HEK293 (cell line): ENCODE measurements at regions not wholly inside any gene's neighbourhood (a gene's known extent, or its start where the extent isn't known, plus 50 kb on each side); places are given as distances from the start of the nearest gene placed in this dataset.

ENCODE experiments used
- HOXA7 ChIP-seq: sonication (generic); formaldehyde crosslinking; IDR thresholded peaks from 2 replicates; pipeline ENCODE4 v1.8.1; 2022; ENCODE audit warnings: missing genetic modification reagents, borderline replicate concordance
- ZFP69B ChIP-seq: fragments of 450-650 bp; formaldehyde crosslinking; IDR thresholded peaks from 2 replicates; pipeline ENCODE4 v1.5.1; 2016; ENCODE audit warnings: missing biosample characterization, missing genetic modification characterization
- ZNF157 ChIP-seq: fragments of 450-650 bp; formaldehyde crosslinking; IDR thresholded peaks from 2 replicates; pipeline ENCODE4 v1.5.1; 2016; ENCODE audit warnings: missing biosample characterization, missing genetic modification characterization
- ZNF621 ChIP-seq: fragments of 450-650 bp; formaldehyde crosslinking; IDR thresholded peaks from 2 replicates; pipeline ENCODE4 v1.5.1; 2017; ENCODE audit warnings: missing biosample characterization, missing genetic modification characterization
- ZNF664 ChIP-seq: fragments of 450-650 bp; formaldehyde crosslinking; IDR thresholded peaks from 2 replicates; pipeline ENCODE4 v1.5.1; 2016; ENCODE audit warnings: missing biosample characterization, missing genetic modification characterization
- ZNF830 ChIP-seq: fragments of 450-650 bp; IDR thresholded peaks from 2 replicates; pipeline ENCODE4 v1.5.0; 2018; ENCODE audit warnings: missing biosample characterization, missing genetic modification characterization, low read depth, mild to moderate bottlenecking, moderate library complexity
- TF ChIP-seq, protein P1 (sequence below): fragments of 450-650 bp; formaldehyde crosslinking; IDR thresholded peaks from 2 replicates; pipeline ENCODE4 v1.5.1; 2017; ENCODE audit warnings: missing biosample characterization, missing genetic modification characterization
- TF ChIP-seq, protein P2 (sequence below): fragments of 450-650 bp; formaldehyde crosslinking; IDR thresholded peaks from 2 replicates; pipeline ENCODE4 v1.5.1; 2016; ENCODE audit warnings: missing biosample characterization, missing genetic modification characterization
- TF ChIP-seq, protein P3 (sequence below): fragments of 450-650 bp; formaldehyde crosslinking; IDR thresholded peaks from 2 replicates; pipeline ENCODE4 v1.5.1; 2016; ENCODE audit warnings: missing biosample characterization, missing genetic modification characterization
- TF ChIP-seq, protein P4 (sequence below): fragments of 450-650 bp; formaldehyde crosslinking; IDR thresholded peaks from 2 replicates; pipeline ENCODE4 v1.5.1; 2016; ENCODE audit warnings: missing biosample characterization, missing genetic modification characterization
- TF ChIP-seq, protein P5 (sequence below): fragments of 450-650 bp; formaldehyde crosslinking; IDR thresholded peaks from 2 replicates; pipeline ENCODE4 v1.5.1; 2016; ENCODE audit warnings: missing biosample characterization, missing genetic modification characterization, low read depth

DNA sequence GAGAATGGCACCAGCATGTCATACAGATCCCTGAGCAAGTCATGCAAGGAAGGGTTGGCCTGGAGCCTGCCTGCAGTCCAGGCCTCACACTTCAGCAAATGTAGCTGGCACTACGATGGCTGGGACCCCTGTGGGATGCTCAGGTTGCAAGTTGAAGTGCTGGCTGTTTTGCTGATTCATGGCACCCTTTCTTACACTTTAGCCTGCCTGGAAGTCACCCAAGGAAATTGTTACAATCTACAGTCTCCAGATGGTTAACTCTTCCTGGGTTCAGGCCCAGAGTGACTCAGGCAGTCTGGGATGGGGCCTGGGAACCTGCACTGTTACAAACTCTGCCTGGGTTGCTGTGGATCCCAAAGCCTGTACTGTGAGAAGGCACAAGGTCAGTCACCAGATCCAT is 91.0 kb upstream of the SLC6A11 start:
- TF ChIP-seq, protein P1, sequence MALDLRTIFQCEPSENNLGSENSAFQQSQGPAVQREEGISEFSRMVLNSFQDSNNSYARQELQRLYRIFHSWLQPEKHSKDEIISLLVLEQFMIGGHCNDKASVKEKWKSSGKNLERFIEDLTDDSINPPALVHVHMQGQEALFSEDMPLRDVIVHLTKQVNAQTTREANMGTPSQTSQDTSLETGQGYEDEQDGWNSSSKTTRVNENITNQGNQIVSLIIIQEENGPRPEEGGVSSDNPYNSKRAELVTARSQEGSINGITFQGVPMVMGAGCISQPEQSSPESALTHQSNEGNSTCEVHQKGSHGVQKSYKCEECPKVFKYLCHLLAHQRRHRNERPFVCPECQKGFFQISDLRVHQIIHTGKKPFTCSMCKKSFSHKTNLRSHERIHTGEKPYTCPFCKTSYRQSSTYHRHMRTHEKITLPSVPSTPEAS (tag by site-specific recombination), result no peak
- no peak for TF ChIP-seq ZNF621 (tag by site-specific recombination)
- no peak for TF ChIP-seq ZNF830 (tag by site-specific recombination)
- TF ChIP-seq ZNF157 (tag by site-specific recombination), result no peak
- TF ChIP-seq, protein P2, sequence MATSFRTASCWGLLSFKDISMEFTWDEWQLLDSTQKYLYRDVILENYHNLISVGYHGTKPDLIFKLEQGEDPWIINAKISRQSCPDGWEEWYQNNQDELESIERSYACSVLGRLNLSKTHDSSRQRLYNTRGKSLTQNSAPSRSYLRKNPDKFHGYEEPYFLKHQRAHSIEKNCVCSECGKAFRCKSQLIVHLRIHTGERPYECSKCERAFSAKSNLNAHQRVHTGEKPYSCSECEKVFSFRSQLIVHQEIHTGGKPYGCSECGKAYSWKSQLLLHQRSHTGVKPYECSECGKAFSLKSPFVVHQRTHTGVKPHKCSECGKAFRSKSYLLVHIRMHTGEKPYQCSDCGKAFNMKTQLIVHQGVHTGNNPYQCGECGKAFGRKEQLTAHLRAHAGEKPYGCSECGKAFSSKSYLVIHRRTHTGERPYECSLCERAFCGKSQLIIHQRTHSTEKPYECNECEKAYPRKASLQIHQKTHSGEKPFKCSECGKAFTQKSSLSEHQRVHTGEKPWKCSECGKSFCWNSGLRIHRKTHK (tag by site-specific recombination), result no peak
- no peak for TF ChIP-seq ZFP69B (tag by site-specific recombination)
- TF ChIP-seq ZNF664 (tag by site-specific recombination), result no peak
- TF ChIP-seq, protein P3, sequence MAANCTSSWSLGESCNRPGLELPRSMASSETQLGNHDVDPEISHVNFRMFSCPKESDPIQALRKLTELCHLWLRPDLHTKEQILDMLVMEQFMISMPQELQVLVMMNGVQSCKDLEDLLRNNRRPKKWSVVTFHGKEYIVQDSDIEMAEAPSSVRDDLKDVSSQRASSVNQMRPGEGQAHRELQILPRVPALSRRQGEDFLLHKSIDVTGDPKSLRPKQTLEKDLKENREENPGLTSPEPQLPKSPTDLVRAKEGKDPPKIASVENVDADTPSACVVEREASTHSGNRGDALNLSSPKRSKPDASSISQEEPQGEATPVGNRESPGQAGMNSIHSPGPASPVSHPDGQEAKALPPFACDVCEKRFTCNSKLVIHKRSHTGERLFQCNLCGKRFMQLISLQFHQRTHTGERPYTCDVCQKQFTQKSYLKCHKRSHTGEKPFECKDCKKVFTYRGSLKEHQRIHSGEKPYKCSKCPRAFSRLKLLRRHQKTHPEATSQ (tag by site-specific recombination), result no peak
- TF ChIP-seq, protein P4, sequence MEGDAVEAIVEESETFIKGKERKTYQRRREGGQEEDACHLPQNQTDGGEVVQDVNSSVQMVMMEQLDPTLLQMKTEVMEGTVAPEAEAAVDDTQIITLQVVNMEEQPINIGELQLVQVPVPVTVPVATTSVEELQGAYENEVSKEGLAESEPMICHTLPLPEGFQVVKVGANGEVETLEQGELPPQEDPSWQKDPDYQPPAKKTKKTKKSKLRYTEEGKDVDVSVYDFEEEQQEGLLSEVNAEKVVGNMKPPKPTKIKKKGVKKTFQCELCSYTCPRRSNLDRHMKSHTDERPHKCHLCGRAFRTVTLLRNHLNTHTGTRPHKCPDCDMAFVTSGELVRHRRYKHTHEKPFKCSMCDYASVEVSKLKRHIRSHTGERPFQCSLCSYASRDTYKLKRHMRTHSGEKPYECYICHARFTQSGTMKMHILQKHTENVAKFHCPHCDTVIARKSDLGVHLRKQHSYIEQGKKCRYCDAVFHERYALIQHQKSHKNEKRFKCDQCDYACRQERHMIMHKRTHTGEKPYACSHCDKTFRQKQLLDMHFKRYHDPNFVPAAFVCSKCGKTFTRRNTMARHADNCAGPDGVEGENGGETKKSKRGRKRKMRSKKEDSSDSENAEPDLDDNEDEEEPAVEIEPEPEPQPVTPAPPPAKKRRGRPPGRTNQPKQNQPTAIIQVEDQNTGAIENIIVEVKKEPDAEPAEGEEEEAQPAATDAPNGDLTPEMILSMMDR, result no peak
- TF ChIP-seq HOXA7 (CRISPR knock-in tag), result no peak
- TF ChIP-seq, protein P5, sequence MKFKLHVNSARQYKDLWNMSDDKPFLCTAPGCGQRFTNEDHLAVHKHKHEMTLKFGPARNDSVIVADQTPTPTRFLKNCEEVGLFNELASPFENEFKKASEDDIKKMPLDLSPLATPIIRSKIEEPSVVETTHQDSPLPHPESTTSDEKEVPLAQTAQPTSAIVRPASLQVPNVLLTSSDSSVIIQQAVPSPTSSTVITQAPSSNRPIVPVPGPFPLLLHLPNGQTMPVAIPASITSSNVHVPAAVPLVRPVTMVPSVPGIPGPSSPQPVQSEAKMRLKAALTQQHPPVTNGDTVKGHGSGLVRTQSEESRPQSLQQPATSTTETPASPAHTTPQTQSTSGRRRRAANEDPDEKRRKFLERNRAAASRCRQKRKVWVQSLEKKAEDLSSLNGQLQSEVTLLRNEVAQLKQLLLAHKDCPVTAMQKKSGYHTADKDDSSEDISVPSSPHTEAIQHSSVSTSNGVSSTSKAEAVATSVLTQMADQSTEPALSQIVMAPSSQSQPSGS, result no peak
